ENCODE measurements at regions not wholly inside any gene's neighbourhood (a gene's known extent, or its start where the extent isn't known, plus 50 kb on each side); places are given as distances from the start of the nearest gene placed in this dataset.

- peak; percentile 1 for DNase-seq (ENCODE audit: low read depth)
Observed at GRCh38 chr12:93243689-93244513, 133.8 kb upstream of the NUDT4 start.

DNA sequence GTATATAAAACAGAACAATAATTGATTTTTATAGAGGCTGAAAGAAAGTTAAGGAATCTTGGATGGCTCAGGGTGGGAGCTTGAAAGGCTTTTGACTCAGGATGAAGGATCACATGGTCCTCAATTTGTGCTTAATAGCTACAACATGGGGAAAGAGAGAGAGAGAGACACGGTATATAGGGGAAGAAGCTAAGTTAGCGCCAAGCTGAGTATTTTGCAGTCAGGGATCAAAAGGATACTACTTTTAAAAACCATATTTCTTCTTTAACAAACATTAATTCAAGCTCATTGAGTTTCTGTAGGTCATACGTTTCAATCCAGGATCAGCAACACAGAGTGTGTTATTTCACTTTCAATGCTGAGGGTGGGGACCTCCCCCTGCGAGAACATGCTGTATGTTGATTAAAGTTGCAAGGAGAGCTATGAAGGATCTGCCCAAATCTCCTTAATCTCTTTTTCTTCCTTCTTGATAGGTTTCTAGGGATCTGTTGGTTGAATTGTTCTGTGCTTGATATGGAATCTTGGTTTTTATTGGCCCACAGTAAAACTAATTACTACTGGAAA lies 133.1 kb upstream of the NUDT4 start:
- DNase-seq (ENCODE audit: low read depth): peak; percentile 5

DNA sequence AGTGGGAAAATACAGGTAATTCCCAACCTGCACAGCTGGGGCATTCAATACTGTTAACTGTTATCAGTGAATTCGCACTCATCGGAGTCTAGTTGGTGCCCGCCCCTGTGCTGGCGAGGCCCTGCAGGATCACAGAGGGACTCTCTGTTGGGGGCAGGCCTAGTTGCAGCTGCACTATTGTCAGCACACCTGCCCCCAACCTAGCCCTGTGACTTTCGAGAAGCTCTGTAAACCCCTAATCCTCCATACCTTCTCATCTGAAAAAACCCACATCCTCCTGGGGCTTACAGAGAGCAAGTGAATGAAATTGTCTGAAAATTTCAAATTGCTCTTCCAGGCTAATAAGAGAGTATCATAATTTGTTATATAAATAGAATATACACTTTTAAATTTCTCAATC lies 132.2 kb upstream of the NUDT4 start:
- DNase-seq (ENCODE audit: low read depth): no peak

DNA sequence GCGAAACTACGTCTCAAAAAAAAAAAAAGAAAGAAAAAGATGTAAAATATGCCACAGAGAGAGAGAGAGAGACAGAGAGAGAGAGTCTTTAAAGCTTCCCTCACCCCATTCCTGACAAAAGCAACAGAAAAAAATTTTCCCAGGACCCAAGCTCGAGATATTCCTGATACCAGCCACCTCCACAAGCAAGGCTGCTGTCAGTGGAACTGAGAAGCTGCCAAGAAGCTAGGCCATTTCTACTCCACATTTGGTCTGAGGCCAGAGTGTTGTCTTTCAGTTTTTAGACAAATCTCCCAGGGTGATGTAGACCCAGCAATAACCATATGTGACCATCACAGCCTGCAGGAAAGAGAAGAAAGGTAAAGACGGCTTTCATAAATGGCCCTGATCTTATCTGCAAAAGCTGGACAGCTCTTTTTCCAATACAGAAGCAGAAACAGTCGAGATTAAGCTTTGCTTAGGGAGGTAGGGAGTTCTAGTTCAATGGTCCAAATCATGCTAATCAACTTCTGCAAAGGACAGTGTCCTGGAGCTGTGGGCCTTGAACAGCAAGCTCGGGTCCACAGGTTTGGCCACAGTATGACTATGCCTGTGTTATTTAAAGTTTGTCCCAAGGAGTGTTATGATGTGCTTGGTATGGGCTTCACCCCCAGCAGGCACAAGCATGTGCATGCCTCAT lies 130.3 kb upstream of the NUDT4 start:
- no peak for DNase-seq (ENCODE audit: low read depth)

- DNase-seq (ENCODE audit: low read depth): no peak
Observed at GRCh38 chr12:93252221-93252620, 125.5 kb upstream of the NUDT4 start.

DNA sequence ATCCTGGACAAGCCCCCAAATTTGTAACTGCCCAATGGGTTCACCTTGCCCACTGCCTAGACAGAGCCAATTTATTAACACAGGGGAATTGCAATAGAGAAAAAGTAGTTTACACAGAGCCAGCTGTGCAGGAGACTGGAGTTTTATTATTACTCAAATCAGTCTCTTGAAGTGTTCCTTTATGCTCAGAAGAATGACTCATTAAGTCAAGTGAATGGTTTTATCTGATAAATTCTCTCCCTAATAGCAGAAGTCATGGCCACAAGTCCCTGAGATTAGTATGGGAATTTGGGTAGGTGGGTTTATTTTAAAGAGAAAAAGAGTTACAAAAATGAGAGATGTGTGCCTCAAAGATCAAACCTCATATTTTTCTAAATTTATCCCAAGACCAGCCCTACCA lies 122.8 kb upstream of the NUDT4 start:
- no peak for DNase-seq (ENCODE audit: low read depth)

GRCh38 chr12:93256256-93256969 lies 121.3 kb upstream of the NUDT4 start:
- no peak for DNase-seq (ENCODE audit: low read depth)

GRCh38 chr12:93261505-93262094 lies 116.1 kb upstream of the NUDT4 start:
- no peak for DNase-seq (ENCODE audit: low read depth)

GRCh38 chr12:93272997-93273396 lies 104.7 kb upstream of the NUDT4 start:
- DNase-seq (ENCODE audit: low read depth): no peak

DNA sequence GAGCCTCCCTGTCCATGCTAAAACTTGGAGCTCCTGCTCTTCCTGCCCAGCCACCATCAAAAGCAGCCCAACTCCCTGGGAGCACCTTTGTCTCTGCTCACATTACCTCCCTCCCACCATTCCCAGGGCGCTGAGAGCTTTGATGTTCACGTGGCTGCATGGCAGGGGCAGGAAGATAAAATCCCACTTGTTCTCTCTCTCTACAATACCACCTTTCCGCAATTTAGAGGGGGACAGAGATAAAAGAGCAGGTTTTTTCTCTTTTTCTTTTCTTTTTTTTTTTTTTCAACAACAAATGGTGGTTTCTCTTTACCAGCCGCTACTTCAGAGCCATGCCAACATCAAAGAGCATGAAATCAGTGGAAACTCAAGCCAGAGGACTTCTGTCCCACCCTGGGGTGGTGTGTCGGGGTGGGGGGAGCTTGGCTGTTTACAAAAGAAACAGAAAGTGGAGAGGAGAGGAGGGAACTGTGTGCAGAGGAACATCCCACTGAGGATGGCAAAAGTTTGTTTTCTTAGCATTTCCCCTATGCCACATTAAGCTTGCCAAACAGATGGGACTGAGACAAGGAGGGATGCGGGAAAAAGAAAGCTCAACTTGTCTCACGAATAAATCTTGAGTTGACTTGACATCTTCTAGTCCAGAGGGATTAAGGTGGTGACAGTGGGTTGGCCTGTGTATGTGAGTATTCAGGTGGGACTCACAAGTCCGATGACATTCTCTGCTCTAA lies 103.7 kb upstream of the NUDT4 start:
- no peak for DNase-seq (ENCODE audit: low read depth)

GRCh38 chr12:93274937-93275336 lies 102.8 kb upstream of the NUDT4 start:
- no peak for DNase-seq (ENCODE audit: low read depth)

DNA sequence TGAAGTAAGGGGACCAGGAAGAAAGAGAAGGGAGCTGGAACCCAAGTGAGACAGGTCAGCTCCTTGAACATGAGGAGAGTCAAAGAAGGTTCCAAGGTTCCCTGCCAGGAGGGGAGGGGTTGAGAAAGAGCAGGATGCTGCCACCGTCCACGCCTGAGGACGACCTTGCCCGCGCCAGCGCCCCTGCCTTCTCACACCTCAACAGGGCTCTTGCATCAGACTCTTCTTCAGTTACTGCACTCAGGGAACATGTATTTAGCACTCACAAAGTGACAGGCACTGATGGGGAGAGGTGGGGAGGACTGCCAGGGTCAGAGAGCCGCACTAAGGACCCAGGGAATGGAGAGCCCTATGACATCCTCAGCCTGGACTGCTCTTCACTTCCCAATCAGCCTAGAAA lies 102.1 kb upstream of the NUDT4 start:
- no peak for DNase-seq (ENCODE audit: low read depth)

DNA sequence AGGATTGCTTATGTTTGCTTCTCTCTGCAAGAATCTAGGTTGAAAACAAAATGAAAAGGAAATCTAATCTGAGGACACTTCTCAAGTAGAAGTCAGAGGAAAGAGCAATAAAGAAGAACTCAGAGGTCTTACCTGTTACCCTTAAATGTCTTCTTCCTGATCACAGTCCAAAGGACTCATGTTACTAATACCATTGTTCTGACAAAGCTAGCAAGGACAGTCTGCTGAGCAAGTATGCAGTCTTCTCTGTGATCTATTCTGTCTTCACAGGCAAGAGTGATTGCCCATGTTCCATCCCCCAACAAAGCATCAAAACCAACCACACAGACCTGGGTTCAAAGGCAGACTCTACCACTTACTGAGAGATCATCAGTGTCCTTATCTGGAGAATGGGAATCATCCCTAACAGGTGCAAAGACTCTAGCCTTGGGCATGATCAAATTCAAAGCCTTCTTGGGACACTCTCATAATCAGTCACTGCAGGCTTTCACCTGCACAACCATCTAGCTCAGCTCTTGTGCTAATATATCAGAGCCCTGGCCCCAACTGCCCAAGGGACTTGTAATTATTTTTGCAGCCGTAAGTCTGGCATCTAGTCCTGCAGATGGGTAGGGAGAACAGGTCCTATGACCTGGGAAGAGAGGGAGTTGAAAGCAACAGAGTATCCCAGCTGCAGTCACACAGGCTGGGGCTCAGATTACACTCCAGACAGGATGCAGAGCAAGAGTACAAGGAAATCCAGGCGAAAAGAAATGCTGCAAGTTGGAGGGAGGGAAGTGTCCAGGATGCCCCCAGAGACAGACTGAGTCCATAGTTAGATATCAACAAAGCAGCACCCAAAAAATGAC lies 97.9 kb upstream of the NUDT4 start:
- no peak for DNase-seq (ENCODE audit: low read depth)

DNA sequence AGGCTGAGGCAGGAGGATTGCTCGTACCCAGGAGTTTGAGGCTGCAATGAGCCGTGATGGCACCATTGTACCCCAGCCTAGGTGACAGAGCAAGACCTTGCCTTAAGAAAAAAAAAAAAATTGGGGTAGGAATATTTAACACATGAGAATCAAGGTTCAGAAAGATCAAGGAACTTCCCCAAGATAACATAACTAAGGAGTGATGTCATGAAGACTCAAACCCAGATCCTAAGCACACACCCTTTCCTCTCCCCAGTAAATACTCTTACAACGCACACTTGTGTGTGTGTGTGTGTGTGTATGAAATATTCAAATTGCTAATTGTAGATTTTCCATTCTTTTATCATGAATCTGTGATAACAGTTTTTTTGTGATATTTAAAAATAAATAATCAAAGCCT lies 90.6 kb upstream of the NUDT4 start:
- DNase-seq (ENCODE audit: low read depth): no peak

DNA sequence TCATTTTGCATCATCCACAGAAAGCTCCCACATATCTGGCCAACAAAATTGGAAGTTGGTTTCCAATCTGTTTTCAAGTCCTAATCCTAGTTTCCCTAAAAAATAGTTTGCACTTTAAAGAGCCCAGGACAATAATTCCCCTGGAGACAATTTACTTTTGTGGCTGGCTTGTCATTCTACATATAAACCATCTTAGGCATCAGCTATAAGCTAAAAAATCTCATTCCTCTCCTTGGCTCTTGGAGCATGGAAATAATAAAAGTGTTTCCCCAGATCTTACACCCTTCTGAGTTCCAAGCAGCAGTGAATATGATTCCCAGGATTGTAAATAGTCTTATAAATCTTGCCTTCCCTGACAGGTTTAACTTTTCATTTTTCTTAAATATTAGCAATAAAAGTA lies 89.1 kb upstream of the NUDT4 start:
- no peak for DNase-seq (ENCODE audit: low read depth)

DNA sequence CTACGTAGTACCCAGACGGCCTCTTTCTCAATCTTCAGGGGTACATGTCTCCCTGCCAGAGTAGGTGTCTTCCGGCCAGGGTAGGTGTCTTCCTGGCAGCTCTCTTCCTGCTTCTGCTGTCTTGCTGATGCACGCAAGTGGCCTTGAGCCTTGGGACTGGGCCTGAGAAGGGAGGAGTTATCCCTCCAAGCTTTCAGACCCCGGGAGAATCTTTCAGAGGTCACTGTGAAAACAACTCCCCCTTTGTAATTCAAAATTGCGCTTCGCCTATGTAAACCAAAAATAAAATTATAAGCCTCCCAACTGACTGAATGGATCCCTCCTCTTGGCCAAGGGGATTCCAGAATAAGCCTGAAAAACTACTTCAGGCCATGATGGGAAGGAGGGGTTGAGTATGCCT lies 87.3 kb upstream of the NUDT4 start:
- DNase-seq (ENCODE audit: low read depth): no peak

GRCh38 chr12:93292213-93292612 lies 85.5 kb upstream of the NUDT4 start:
- DNase-seq (ENCODE audit: low read depth): no peak

DNA sequence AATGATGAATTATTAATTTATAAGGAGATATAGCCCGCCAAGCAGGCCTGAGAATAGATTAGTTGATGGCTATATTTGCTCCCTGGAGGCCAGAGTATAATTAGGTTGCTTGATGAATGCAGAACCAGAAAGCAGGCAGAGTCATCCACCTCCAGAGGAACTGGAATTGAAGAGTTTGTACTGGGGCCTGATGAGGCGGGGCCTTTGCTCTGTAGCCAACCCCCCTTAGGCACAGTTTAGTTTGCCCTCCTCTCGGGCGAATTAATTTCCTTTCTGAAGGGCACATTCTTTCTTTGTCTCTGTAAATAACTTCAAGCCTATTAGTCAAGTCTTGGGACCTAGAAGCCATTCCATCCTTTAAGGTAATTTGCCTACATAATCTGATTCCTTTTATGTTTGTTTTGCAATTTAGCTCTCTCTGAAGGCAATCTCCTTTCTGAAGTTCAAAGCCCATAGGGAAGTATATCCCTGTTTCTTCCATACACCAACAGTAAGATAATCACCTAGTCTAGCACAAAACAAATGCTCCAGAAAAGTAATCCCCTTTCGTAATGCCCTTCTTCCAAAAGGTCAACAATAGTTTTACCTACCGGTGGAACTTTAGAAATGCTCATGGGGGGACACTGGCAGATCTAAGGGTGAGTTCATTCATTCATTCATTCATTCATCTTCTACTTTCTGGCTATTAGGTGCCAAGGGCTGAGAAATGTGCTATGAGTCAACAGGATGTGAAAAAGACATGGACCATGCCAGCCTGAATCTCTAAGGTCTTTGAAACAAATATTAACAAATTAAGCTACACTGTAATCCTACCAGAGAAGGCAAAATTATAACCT lies 84.8 kb upstream of the NUDT4 start:
- DNase-seq (ENCODE audit: low read depth): no peak

- DNase-seq (ENCODE audit: low read depth): no peak
Observed at GRCh38 chr12:93297032-93297431, 80.7 kb upstream of the NUDT4 start.

GRCh38 chr12:93297536-93297935 lies 80.2 kb upstream of the NUDT4 start:
- no peak for DNase-seq (ENCODE audit: low read depth)
